B cell (primary cell): ENCODE measurements at regions not wholly inside any gene's neighbourhood (a gene's known extent, or its start where the extent isn't known, plus 50 kb on each side); places are given as distances from the start of the nearest gene placed in this dataset.

Experiments used
- ATAC-seq: fragments of 200-7000 bp; cut with Tn5 transposase; one replicate; pipeline ENCODE4 v1.10.0; 2021; ENCODE audit warnings: low read depth, mild to moderate bottlenecking, moderate number of reproducible peaks, moderate library complexity
- CTCF ChIA-PET: fragments of 350-600 bp; sonication (Branson Sonifier 250); formaldehyde crosslinking; loops from one replicate; lab custom pipeline; 2021; ENCODE audit warnings: antibody characterized with exemption, inconsistent platforms; lab: Charles Lee
- POLR2A ChIA-PET: fragments of 350-600 bp; sonication (Branson Sonifier 250); formaldehyde crosslinking; loops from one replicate; lab custom pipeline; 2021; ENCODE audit warnings: antibody characterized with exemption; lab: Charles Lee
- DNase-seq: peaks from one replicate; pipeline ENCODE4 v3.0.0; 2013
- H2AFZ ChIP-seq: 2 replicates; pipeline ENCODE4 v1.6.1; 2012; ENCODE audit warnings: mild to moderate bottlenecking, low read depth, low read length; ENCODE audit not compliant: insufficient read depth, poor library complexity, severe bottlenecking
- H3K27ac ChIP-seq, 2 donors: 1 replicate in 1 of 2; 2 replicates in 1 of 2; pipeline ENCODE4 v1.5.1; 2012 to 2013; ENCODE audit warnings: low read length in 2 of 2, mild to moderate bottlenecking in 2 of 2, moderate library complexity in 1 of 2
- H3K27me3 ChIP-seq, 4 experiments: fragments of 200-600 bp in 1 of 4; sonication (generic) in 1 of 4; replicated peaks in 1 of 4; 1 replicate in 2 of 4; 2 replicates in 2 of 4; pipeline versions ENCODE4 v1.6.1 to v1.7.0; 2013 to 2016; ENCODE audit warnings: low read length in 3 of 4, mild to moderate bottlenecking in 2 of 4, mixed read lengths in 1 of 4, moderate library complexity in 1 of 4; ENCODE audit not compliant: insufficient read depth in 4 of 4, control insufficient read depth in 3 of 4; ENCODE audit errors: control extremely low read depth in 1 of 4
- H3K36me3 ChIP-seq, 2 experiments: replicated peaks in 1 of 2; 1 replicate in 1 of 2; 2 replicates in 1 of 2; pipeline versions ENCODE4 v1.6.1 to v1.7.1; 2013; ENCODE audit warnings: low read length in 1 of 2; ENCODE audit not compliant: insufficient read depth in 2 of 2, control insufficient read depth in 1 of 2; ENCODE audit errors: control extremely low read depth in 1 of 2, extremely low read depth in 1 of 2
- H3K4me1 ChIP-seq, 2 donors: fragments of 200-600 bp in 1 of 2; sonication (generic) in 1 of 2; 1 replicate in 1 of 2; 2 replicates in 1 of 2; pipeline versions ENCODE4 v1.5.1 to v1.6.1; 2013 to 2017; ENCODE audit warnings: low read length in 2 of 2; ENCODE audit not compliant: control insufficient read depth in 2 of 2, insufficient read depth in 2 of 2
- H3K4me2 ChIP-seq: replicated peaks from 2 replicates; pipeline ENCODE3; 2012; ENCODE audit warnings: mild to moderate bottlenecking, low read depth, low read length; ENCODE audit not compliant: poor library complexity, severe bottlenecking
- H3K4me3 ChIP-seq, 5 experiments: fragments of 200-600 bp in 1 of 5; sonication (generic) in 1 of 5; 1 replicate in 3 of 5; 2 replicates in 2 of 5; pipeline versions ENCODE4 v1.5.1 to v1.7.0; 2011 to 2016; ENCODE audit warnings: low read length in 4 of 5, mild to moderate bottlenecking in 4 of 5, low read depth in 2 of 5, control low read depth in 1 of 5, moderate library complexity in 1 of 5; ENCODE audit not compliant: insufficient read depth in 1 of 5; ENCODE audit errors: control extremely low read depth in 1 of 5, extremely low read depth in 1 of 5
- H3K79me2 ChIP-seq: fragments of 200-600 bp; sonication (generic); one replicate; pipeline ENCODE4 v1.6.0; 2016; ENCODE audit warnings: low read length; ENCODE audit not compliant: control insufficient read depth, insufficient read depth
- H3K9ac ChIP-seq: fragments of 200-600 bp; sonication (generic); 2 replicates; pipeline ENCODE4 v1.6.1; 2017; ENCODE audit warnings: mild to moderate bottlenecking, low read length, moderate library complexity
- H3K9me3 ChIP-seq, 3 donors: one replicate each; pipeline versions ENCODE4 v1.6.1 to v1.7.1; 2013; ENCODE audit warnings: low read length in 2 of 3; ENCODE audit not compliant: control insufficient read depth in 2 of 3, insufficient read depth in 1 of 3; ENCODE audit errors: control extremely low read depth in 1 of 3
- H4K20me1 ChIP-seq: 2 replicates; pipeline ENCODE4 v1.6.0; 2012; ENCODE audit warnings: mild to moderate bottlenecking, low read length; ENCODE audit not compliant: insufficient read depth, control insufficient read depth, poor library complexity, severe bottlenecking
- H3K27ac Mint-ChIP-seq: one replicate; pipeline ENCODE4 v1.8.0; 2021; ENCODE audit warnings: mixed read lengths
- H3K27me3 Mint-ChIP-seq: one replicate; pipeline ENCODE4 v1.8.0; 2021; ENCODE audit warnings: mixed read lengths
- H3K4me1 Mint-ChIP-seq: one replicate; pipeline ENCODE4 v1.8.0; 2021; ENCODE audit warnings: mixed read lengths
- H3K4me3 Mint-ChIP-seq: one replicate; pipeline ENCODE4 v1.8.0; 2021; ENCODE audit warnings: mixed read lengths
- H3K9me3 Mint-ChIP-seq: one replicate; pipeline ENCODE4 v1.8.0; 2022; ENCODE audit warnings: mixed read lengths; ENCODE audit not compliant: insufficient read depth
- EZH2 ChIP-seq: IDR thresholded peaks from 2 replicates; pipeline ENCODE4 v1.6.1; 2012; ENCODE audit warnings: borderline replicate concordance, low read depth, mild to moderate bottlenecking, moderate library complexity, low read length; ENCODE audit not compliant: insufficient read depth, poor library complexity, severe bottlenecking
- WGBS: methylation state at CpG from one replicate; pipeline ENCODE4 v1.1.5; 2013; ENCODE audit warnings: missing lambda C conversion rate; ENCODE audit not compliant: insufficient coverage; 5-methylcytosine and 5-hydroxymethylcytosine counted together
- intact Hi-C: fragments of 100-400 bp; cut with micrococcal nuclease; formaldehyde crosslinking; loops from one replicate; pipeline ENCODE4 v1.10.0; 2022
- TF ChIP-seq, protein P1 (sequence below): fragments of 200-600 bp; IDR thresholded peaks from one replicate; pipeline ENCODE4 v1.8.0; 2022; ENCODE audit warnings: antibody characterized with exemption, mild to moderate bottlenecking

DNA sequence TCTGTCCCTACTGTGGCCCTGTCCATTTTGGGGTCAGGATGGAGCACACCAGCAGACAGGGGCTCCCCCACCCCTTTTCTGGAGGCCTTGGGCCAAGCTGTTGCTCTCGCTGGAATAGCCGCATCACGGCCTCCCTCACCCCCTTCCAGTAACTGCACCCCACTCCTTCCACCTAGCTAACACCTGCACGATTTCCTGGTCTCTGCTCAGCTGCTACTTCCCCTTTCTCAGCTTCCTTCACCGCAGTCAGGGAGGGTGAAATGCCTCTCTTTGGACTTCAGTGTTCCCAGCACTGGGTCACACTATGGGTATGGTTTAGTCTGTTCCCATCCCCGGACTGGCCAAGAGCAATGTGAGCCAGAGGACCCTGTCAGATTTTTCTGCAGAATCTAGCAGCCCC lies 400.2 kb downstream of the MCTP2 start:
- H3K79me2 ChIP-seq: no peaks in the 10 kb centered on the region

DNA sequence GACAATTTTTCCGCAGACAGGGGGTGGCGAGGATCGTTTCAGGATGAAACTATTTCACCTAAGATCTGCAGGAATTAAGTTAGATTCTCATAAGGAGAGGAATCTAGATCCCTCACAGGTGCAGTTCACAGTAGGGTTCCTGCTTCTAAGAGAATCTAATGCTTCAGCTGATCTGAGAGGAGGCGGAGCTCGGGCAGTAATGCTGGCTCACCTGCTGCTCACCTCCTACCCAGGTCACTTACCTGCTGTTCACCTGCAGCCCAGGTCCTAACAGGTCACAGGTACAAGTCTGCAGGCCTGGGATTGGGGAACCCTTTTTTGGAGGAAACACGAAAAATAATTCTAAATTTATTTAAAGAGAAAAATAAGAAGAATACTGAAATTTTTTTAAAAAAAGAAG lies 406.8 kb downstream of the MCTP2 start:
- no peak overlapping the region for H3K27ac ChIP-seq
- H3K4me3 Mint-ChIP-seq: no peak overlapping the region
- TF ChIP-seq, protein P1, sequence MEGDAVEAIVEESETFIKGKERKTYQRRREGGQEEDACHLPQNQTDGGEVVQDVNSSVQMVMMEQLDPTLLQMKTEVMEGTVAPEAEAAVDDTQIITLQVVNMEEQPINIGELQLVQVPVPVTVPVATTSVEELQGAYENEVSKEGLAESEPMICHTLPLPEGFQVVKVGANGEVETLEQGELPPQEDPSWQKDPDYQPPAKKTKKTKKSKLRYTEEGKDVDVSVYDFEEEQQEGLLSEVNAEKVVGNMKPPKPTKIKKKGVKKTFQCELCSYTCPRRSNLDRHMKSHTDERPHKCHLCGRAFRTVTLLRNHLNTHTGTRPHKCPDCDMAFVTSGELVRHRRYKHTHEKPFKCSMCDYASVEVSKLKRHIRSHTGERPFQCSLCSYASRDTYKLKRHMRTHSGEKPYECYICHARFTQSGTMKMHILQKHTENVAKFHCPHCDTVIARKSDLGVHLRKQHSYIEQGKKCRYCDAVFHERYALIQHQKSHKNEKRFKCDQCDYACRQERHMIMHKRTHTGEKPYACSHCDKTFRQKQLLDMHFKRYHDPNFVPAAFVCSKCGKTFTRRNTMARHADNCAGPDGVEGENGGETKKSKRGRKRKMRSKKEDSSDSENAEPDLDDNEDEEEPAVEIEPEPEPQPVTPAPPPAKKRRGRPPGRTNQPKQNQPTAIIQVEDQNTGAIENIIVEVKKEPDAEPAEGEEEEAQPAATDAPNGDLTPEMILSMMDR: no peak
- TF ChIP-seq EZH2: no peak
- H3K27me3 Mint-ChIP-seq: peaks cover 25% of the 10 kb centered on the region
- H3K4me2 ChIP-seq: no peak overlapping the region
- no peak overlapping the region for H2AFZ ChIP-seq
- no peaks in the 10 kb centered on the region for H3K9me3 ChIP-seq
- H4K20me1 ChIP-seq: no peaks in the 10 kb centered on the region
- ATAC-seq: no peak
- H3K4me1 ChIP-seq: no peaks in the 10 kb centered on the region
- intact Hi-C loops: no loop called here
- H3K27me3 ChIP-seq: peaks cover 0 to 2% (median 0%) of the 10 kb centered on the region in 4 experiments
- 94% methylated on average over 5 of the region's 6 CpGs for WGBS
- ChIA-PET CTCF (no interaction called here), POLR2A (no interaction called here)
- H3K9ac ChIP-seq: no peak overlapping the region
- no peak overlapping the region for H3K4me3 ChIP-seq
- H3K36me3 ChIP-seq: no peaks in the 10 kb centered on the region
- no peak for DNase-seq
- H3K27ac Mint-ChIP-seq: no peak overlapping the region
- no peaks in the 10 kb centered on the region for H3K4me1 Mint-ChIP-seq
- H3K9me3 Mint-ChIP-seq: no peaks in the 10 kb centered on the region
- no peaks in the 10 kb centered on the region for H3K79me2 ChIP-seq

More for the DNA sequence above, 400.2 kb downstream of the MCTP2 start:
- Histone ChIP-seq H3K36me3 (no peaks in the 10 kb centered on the region), H4K20me1 (no peaks in the 10 kb centered on the region), H3K27ac (no peak overlapping the region), H2AFZ (no peak overlapping the region), H3K9ac (no peak overlapping the region), H3K27me3 (peaks cover 0 to 2% (median 0%) of the 10 kb centered on the region in 4 experiments), H3K4me1 (peaks cover 10% of the 10 kb centered on the region in 2 donors), H3K9me3 (no peaks in the 10 kb centered on the region), H3K4me3 (no peak overlapping the region), H3K4me2 (no peak overlapping the region)
- peak; percentile 32 for DNase-seq
- peak; percentile 36 for ATAC-seq
- POLR2A ChIA-PET: no interaction called here
- CTCF ChIA-PET: interaction anchor here (1.5 kb wide), 1 partner anchor 20 kb away, joined by 4 read pairs; no protein-coding TSS in a partner anchor
- H3K9me3 Mint-ChIP-seq: no peaks in the 10 kb centered on the region
- H3K4me3 Mint-ChIP-seq: no peak overlapping the region
- H3K27ac Mint-ChIP-seq: no peak overlapping the region
- TF ChIP-seq EZH2: no peak
- TF ChIP-seq, protein P1: no peak
- WGBS: 0% methylated on average over 6 of the region's 6 CpGs
- peaks cover 9% of the 10 kb centered on the region for H3K27me3 Mint-ChIP-seq
- H3K4me1 Mint-ChIP-seq: peaks cover 12% of the 10 kb centered on the region
- intact Hi-C loops: no loop called here
